Omental fat pad (tissue), 3 donors: ENCODE measurements at regions not wholly inside any gene's neighbourhood (a gene's known extent, or its start where the extent isn't known, plus 50 kb on each side); places are given as distances from the start of the nearest gene placed in this dataset.

Experiments used
- ATAC-seq: fragments of 150-250 bp; one replicate; pipeline ENCODE4 v1.9.1; 2016; ENCODE audit warnings: mild to moderate bottlenecking, moderate library complexity; ENCODE audit not compliant: low FRiP score
- DNase-seq: peaks from one replicate; pipeline ENCODE4 v3.0.0-alpha.2; 2019; ENCODE audit warnings: low spot score
- CTCF ChIP-seq, 3 donors: fragments of 450-650 bp; IDR thresholded peaks; one replicate each; pipeline ENCODE4 v1.5.1; 2016 to 2017; ENCODE audit warnings: antibody characterized with exemption in 3 of 3, mild to moderate bottlenecking in 3 of 3, moderate library complexity in 2 of 3

GRCh38 chr18:70429847-70430500 lies 141.1 kb downstream of the SOCS6 start:
- TF ChIP-seq CTCF (IDR thresholded peaks at IDR 0.05): no peak
- ATAC-seq: no peak

GRCh38 chr18:70428439-70428838 lies 139.6 kb downstream of the SOCS6 start:
- DNase-seq: no peak
- no peak for TF ChIP-seq CTCF (IDR thresholded peaks at IDR 0.05)
- ATAC-seq: no peak

More at GRCh38 chr18:70429847-70430500, 141.1 kb downstream of the SOCS6 start:
- DNase-seq: no peak

GRCh38 chr18:70426818-70427217 lies 138.0 kb downstream of the SOCS6 start:
- no peak for TF ChIP-seq CTCF (IDR thresholded peaks at IDR 0.05)
- DNase-seq (no peak), ATAC-seq (no peak)

- DNase-seq: no peak
- no peak for TF ChIP-seq CTCF (IDR thresholded peaks at IDR 0.05)
- ATAC-seq: no peak
Observed at GRCh38 chr18:70425236-70425635, 136.4 kb downstream of the SOCS6 start.

- no peak for TF ChIP-seq CTCF (IDR thresholded peaks at IDR 0.05)
- no peak for DNase-seq
- no peak for ATAC-seq
Observed at GRCh38 chr18:70423988-70424387, 135.1 kb downstream of the SOCS6 start.

GRCh38 chr18:70423120-70423519 lies 134.3 kb downstream of the SOCS6 start:
- no peak for DNase-seq
- no peak for TF ChIP-seq CTCF (IDR thresholded peaks at IDR 0.05)
- ATAC-seq: no peak

GRCh38 chr18:70422391-70422965 lies 133.6 kb downstream of the SOCS6 start:
- TF ChIP-seq CTCF (IDR thresholded peaks at IDR 0.05): no peak
- DNase-seq (no peak), ATAC-seq (peak; percentile 50)
